Tongue (tissue), 1 donor: ENCODE measurements at regions not wholly inside any gene's neighbourhood (a gene's known extent, or its start where the extent isn't known, plus 50 kb on each side); places are given as distances from the start of the nearest gene placed in this dataset.
"Not testable (repeated sequence)": the region's sequence is repeated elsewhere in the genome, so short reads cannot be mapped to it uniquely, and the experiment has no call there.

ENCODE experiments used
- DNase-seq: peaks from one replicate; pipeline ENCODE4 v3.0.0-alpha.2; 2015

- no peak for DNase-seq
Measured at GRCh38 chr2:41170589-41170988, 718.7 kb upstream of the SLC8A1 start.

DNA sequence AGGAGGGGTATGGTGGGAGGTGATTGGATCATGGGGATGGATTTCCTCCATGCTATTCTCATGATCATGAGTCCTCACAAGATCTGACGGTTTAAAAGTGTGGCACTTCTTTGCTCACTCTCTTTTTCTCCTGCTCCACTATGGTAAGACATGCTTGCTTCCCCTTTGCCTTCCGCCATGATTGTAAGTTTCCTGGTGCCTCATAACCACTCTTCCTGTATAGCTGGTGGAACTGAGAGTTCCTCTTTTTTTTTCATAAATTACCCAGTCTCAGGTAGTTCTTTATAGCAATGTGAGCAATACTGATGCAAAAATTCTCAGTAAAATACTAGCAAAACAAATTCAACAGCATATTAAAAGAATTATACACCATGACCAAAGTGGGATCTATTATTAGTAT is 728.5 kb upstream of the SLC8A1 start:
- no peak for DNase-seq

DNA sequence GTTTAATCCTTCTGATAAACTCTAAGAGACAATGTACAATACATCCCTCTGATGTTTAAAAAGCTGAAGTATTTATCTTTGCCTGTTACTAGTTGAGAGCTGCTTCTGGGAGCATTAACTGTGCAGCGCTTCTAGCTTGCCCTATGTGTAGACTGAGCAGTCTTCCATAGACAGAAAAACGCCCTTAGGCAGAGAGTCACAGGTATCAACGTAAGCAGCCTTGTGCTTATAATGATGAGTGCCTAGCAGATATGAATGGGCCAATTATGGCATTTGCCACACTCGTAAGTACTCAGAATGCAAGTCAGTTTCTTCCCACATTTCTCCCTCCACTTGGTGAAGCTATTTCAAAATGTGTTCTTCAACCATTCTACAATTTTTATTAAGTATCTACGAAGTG is 731.1 kb upstream of the SLC8A1 start:
- DNase-seq, result no peak

GRCh38 chr2:41187376-41188122 is 735.7 kb upstream of the SLC8A1 start:
- peak; percentile 13 for DNase-seq

DNA sequence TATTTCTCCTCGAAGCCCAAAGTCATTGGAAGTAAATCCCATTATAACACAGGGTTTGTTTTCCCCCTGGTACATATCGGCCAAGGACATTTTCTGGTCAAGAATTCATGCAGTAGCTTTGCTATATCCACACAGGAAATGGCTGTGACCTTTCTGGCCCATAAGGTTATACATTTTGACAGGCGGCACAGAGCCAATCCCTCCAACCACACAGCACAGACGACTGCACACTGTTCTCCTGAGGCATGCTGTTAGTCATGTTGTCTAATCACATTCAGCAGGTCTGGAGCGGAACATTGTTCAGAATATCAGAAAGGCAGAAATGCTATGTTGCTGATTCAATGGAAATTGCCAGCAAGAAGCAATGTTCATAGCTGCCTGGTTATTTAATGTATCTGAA is 742.3 kb upstream of the SLC8A1 start:
- peak; percentile 6 for DNase-seq

DNA sequence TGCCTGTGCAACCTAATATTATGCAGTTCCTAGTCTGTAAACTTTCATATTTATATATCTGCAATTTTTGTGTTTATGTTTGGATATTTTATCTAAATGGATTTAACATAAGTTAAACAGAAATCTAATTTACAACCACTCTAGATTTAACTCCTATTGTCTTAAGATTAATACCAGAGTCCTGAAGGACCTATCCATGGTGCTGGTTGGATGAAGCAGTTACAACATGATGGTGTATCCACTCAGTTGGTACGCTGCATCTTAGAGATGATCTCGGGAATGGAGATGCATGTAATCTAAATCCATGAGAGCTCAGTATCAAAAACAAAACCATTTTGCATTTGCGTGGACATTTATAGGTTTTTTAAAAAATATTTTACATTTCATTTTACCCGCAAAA is 745.9 kb upstream of the SLC8A1 start:
- peak; percentile 10 for DNase-seq

- peak; percentile 34 for DNase-seq
Measured at GRCh38 chr2:41199334-41199733, 747.4 kb upstream of the SLC8A1 start.

DNA sequence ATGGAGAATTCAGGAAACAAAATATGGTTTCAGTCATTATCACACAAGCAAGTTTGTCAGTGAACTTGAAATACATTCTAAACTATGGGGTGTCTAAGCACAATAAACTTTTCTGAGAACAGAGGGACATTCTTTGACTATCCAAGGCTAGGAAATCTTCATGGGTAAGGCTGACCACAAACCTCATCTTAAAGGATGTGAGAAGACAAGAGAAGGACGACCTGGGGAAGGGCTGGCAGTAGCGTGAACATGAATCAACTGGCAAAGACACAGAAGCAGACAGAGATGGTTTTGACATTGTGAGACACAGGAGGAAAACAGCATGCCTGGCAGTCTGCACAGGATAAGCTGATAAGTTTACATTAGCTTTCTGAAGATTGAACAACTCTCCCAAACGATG is 752.4 kb upstream of the SLC8A1 start:
- DNase-seq, result no peak

- DNase-seq, result no peak
Measured at GRCh38 chr2:41206004-41206403, 754.1 kb upstream of the SLC8A1 start.

GRCh38 chr2:41207578-41207977 is 755.7 kb upstream of the SLC8A1 start:
- DNase-seq, result no peak

DNA sequence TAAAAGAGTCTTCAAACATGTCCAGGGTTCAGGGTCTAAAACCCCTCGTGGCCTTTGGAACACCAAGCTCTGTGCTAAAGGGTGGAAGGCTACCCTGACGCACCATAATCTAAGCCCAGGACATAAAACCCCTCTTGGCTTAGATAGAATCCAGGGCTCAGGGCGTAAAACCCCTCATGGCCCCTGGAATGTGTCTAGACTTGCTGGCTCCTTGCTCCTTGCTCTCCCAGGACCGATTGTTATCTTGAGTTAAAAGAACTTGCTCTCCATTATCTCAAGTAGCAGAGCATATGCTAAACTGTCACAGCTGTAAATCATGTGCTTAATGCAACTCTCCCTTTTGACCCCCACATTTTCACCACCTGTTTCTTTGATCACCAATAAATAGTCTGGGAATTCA is 758.1 kb upstream of the SLC8A1 start:
- not testable (repeated sequence) for DNase-seq

- DNase-seq, result no peak
Measured at GRCh38 chr2:41216978-41217377, 765.1 kb upstream of the SLC8A1 start.

DNA sequence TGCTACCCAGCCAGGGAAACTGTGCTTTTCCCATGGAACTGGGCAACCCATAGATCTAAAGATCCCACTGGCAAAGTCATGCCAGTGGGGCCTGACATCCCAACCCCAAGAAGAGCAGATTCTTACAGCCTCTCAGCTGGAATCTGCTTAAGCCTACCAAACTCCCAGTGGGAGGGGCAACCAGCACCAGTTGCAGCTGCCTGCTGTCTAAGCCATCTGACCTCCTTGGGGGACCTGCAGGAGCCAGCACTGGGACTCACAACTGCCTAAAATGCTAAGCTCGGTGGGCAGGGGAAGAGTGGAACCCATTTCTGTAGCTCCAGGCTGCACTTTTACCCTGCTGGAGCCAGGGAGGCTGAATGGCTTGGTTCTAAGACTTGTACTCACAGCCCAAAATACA is 770.7 kb upstream of the SLC8A1 start:
- peak; percentile 3 for DNase-seq

- DNase-seq, result no peak
Measured at GRCh38 chr2:41234093-41234492, 782.2 kb upstream of the SLC8A1 start.

- DNase-seq, result peak; percentile 23
Measured at GRCh38 chr2:41241325-41242000, 789.6 kb upstream of the SLC8A1 start.

DNA sequence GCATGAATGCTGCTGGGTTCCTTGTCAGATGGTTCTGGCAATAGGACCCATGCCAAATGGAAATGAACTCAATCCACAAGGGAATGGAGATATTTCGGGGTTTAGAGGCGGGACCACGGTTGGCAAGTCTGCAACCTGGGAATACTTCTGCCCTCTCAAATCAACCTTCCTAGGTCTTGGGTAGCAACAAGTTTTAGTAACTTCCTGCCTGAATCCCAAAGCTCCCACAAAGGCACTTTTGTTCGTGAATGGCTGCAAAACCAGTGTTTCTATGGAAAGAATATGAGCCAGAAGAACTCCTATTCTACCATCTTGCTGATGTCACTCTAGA is 790.1 kb upstream of the SLC8A1 start:
- DNase-seq, result no peak

GRCh38 chr2:41267929-41268659 is 779.7 kb upstream of the PKDCC start:
- DNase-seq, result no peak

GRCh38 chr2:41283079-41283775 is 764.6 kb upstream of the PKDCC start:
- no peak for DNase-seq

- no peak for DNase-seq
Measured at GRCh38 chr2:41293491-41293890, 754.3 kb upstream of the PKDCC start.

DNA sequence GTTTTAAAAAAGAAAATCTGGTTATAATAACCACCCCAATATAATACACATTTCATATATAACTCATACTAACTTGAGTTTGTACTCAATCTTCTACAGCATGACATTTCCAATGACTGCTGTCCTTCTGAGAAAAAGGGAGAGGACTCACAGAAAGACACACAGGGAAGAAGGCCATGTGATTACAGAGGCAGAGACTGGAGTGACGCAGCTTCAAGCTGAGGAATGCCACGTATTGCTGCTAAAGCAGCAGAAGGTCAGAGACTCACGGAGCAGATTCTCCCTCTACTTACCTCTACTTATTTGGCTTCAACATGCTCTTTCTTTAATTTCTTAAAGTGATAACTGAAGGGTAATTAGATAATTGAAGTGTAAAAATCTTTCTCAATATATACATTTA is 753.5 kb upstream of the PKDCC start:
- DNase-seq, result no peak

DNA sequence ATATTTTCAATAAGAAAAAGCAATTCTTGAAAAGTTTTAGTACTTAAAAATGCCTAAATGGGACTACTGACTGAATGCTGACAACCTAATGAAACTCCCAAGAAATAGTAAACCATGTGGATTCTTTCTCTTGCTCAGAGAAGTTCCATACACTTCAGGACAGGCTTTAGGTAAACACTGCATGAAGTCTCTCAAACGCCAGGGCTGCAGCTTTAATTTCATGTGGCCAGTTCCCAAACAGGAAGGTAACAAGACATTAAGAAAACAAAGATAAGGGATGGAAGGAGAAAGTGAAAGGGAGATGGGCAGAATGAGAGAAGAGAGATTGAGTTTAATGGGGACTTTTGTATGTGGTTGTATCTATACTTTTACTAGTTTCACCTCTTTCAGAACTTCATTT is 734.7 kb upstream of the PKDCC start:
- no peak for DNase-seq

GRCh38 chr2:41314511-41315070 is 733.2 kb upstream of the PKDCC start:
- DNase-seq, result no peak

GRCh38 chr2:41319437-41319836 is 728.4 kb upstream of the PKDCC start:
- no peak for DNase-seq
